ENCODE measurements at regions not wholly inside any gene's neighbourhood (a gene's known extent, or its start where the extent isn't known, plus 50 kb on each side); places are given as distances from the start of the nearest gene placed in this dataset.
"Not testable (repeated sequence)": the region's sequence is repeated elsewhere in the genome, so short reads cannot be mapped to it uniquely, and the experiment has no call there.

- DNase-seq: no peak
Observed at GRCh38 chr3:160047876-160048275, 59.2 kb downstream of the IL12A start.

DNA sequence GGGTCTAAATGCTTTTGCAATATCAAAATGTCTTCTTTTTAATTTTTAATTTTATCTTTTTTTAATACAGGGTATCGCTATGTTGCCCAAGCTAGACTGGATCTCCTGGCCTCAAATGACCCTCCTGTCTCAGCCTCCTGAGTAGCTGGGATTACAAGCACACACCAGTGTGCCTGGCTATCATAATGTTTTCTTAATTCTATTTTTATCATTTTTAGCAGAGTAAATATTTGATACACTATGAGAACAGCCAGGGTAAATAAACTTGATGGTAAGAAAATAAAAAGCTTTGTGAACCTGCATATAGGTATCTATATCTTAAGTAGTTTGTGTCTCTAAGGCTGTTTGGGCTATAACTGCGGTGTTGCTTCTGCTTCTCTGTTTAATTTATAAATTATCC, 60.4 kb downstream of the IL12A start:
- no peak for DNase-seq

DNA sequence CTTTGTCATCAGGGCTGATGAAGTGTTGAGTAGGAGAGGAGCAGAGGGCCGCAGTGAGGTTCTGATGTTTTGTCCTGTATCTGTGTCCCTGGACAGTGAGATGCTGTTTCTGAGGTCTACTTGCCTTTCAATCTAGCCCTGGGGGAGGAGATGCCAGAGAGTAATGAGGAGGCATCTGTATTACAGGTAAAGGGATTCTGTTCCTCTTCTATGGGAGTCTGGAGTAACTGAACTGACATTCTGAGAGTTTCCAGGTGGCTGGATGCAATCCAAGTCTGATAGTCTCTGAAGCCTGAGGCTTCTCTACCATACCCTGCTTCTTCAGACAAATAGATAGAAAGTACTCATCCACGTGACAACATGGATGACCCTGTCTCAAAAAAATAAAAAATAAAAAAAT, 60.9 kb downstream of the IL12A start:
- DNase-seq: peak; percentile 14

DNA sequence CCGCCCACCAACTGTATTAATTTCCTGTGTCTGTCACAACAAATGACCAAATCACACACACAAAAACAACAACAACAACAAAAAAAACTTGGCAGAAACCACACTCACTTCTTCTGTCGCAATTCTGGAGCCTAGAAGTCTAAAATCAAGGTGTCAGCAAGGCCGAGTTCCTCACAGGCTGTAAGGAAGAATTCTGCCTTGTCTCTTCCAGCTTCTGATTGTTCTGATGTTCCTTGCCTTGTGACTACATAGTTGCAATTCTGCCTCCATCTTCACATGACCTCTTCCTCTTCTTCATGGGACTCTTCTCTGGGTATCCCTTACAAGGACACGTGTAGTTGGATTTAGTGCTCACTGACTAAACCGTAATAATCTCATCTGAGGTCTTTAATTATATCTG, 61.4 kb downstream of the IL12A start:
- DNase-seq: no peak

DNA sequence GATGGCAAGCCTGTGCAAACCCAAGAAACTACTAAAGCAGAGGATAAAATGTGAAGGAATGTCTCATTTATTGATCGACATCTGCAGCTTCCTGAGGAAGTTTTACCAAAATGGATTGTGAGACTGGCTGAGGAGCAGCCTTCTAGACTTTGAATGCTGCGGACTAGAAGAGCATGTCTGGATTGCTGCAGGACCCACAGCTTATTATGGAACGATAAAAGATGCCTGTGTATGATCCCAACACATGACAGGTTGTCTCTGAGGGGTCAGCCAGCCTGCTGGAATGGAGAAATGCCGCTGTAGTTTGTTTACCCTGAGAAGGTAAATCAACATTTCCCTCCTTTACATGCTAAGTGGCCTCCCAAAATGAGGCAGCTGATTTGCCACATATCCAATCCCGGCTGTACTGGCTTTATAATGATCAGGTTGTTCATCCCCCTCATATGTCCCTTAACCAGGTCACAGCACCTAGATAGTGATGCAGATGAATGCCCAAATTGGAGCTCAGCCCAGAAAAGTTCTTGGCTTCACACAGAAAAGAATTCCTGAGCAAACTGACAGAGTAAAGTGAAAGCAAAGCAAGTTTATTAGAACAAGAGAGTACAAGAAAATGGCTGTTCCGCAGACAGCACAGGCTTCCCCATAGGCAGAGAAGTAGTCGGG, 63.9 kb downstream of the IL12A start:
- DNase-seq: no peak

GRCh38 chr3:160053048-160053391, 64.4 kb downstream of the IL12A start:
- no peak for DNase-seq

GRCh38 chr3:160054862-160055261, 66.2 kb downstream of the IL12A start:
- not testable (repeated sequence) for DNase-seq

- DNase-seq: no peak
Observed at GRCh38 chr3:160055659-160056058, 67.0 kb downstream of the IL12A start.

- DNase-seq: no peak
Observed at GRCh38 chr3:160057331-160057730, 68.7 kb downstream of the IL12A start.

- DNase-seq: no peak
Observed at GRCh38 chr3:160060409-160061027, 71.9 kb downstream of the IL12A start.

GRCh38 chr3:160061525-160061924, 72.9 kb downstream of the IL12A start:
- DNase-seq: no peak

GRCh38 chr3:160065282-160065681, 76.6 kb downstream of the IL12A start:
- DNase-seq: no peak

- DNase-seq: no peak
Observed at GRCh38 chr3:160065786-160066185, 77.2 kb downstream of the IL12A start.

DNA sequence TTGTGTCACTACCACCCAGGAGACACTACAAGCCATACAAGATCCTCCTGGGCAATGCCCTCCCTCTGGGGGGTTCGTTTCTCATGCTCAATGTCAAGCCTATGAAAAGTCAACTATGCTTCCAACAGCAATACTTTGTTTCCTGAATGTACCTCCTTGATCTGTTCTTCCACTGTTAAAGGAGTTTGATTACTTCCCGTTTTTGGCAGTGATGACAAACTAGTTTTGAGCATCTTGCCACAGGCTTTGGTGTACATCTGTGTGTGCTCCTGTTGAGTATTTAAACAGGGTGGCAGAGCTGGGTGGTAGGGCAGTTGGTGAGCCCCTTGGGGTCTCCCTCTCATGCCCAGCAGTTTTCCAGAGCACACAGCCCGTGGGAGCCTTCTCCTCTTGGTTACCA, 81.4 kb downstream of the IL12A start:
- no peak for DNase-seq

DNA sequence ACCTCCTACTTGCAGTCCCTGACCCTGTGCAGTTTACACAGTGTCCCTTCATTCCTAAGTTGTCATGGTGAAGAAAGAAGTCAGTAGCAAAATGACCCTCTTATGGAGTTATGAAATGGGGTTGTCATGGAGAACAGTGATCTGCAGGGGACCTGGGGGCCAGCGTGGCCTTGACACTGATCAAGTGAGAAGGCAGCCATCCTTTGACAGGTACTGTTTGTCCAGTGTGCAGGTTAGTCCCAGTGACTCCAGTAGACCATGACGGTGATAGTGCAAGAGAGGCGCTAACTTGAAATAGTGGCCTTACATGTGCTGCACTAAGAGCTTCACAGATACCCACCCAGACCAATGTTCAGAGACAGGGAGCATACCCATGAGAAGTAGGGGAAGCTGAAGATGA, 87.9 kb downstream of the IL12A start:
- no peak for DNase-seq

DNA sequence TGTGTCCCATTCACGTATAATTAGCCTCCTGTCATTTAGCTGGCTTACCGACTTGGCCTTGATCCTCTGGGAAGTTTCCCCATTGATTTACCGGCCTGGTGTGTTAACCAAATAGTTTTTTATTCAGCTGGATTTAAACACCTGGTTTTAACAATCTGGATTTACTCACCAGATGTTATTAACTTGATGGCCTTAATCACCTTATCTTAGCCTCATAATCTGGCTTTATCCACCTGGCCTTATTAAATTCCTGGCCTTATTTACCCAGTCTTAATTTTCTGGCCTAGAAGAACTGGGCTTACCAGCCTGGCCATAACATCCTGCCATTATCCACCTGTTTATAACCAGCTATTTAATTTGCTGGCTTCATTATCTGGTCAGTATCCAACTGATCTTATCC, 89.9 kb downstream of the IL12A start:
- no peak for DNase-seq

GRCh38 chr3:160081958-160082533, 93.4 kb downstream of the IL12A start:
- no peak for DNase-seq

DNA sequence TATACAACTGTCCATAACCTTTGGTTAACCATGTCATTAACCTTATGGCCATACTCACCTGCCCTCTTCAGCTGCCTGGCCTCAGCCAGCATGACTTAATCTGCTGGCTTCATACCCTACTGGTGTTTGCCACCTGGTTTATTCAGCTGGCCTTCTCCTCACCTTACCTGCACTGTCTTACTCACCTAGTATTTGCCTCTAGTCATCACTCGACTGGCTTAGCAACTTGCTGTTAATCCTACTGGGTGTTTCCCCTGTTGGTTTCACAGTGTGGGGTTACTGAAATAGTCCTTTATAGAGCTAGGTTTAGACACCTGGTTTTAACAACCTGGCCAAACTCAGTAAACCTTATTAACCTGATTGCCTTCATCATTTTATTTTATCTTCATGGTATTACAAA, 96.4 kb downstream of the IL12A start:
- DNase-seq: no peak

GRCh38 chr3:160088492-160089137, 100.0 kb downstream of the IL12A start:
- no peak for DNase-seq

DNA sequence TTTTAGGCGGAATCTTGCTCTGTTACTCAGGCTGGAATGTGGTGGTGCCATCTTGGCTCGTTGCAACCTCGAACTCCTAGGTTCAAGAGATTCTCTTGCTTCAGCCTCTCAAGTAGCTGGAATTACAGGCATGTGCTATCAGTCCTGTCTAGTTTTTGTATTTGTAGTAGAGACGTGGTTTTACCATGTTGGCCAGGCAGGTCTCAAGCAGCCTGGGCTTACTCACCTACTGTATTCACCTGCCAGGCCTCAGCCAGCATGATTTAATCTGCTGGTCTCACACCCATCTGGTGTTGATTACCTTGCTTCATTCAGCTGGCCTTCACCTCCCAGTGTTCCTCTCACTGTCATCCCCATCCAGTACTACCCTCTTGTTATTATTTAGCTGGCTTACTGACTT, 102.0 kb downstream of the IL12A start:
- DNase-seq: no peak

GRCh38 chr3:160091441-160091840, 102.8 kb downstream of the IL12A start:
- peak; percentile 58 for DNase-seq

DNA sequence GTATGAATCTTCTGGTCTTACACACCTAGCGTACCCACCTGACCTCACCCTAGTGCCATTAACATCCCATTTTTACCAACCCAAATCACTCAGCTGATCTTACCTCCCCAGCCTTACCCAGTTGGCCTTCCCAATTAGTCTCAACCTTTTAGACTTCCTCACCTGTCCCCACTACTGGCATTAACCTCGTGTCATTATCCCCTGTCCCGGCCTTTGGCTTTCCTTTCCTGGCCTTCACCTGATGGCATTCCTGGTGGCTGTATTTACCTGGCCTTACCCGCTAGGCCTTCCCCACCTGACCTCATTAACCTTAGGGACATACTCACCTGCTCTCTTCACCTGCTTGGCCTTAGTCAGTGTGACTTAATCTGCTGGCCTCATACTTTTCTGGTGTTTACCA, 104.1 kb downstream of the IL12A start:
- DNase-seq: no peak

GRCh38 chr3:160094562-160094961, 105.9 kb downstream of the IL12A start:
- no peak for DNase-seq

DNA sequence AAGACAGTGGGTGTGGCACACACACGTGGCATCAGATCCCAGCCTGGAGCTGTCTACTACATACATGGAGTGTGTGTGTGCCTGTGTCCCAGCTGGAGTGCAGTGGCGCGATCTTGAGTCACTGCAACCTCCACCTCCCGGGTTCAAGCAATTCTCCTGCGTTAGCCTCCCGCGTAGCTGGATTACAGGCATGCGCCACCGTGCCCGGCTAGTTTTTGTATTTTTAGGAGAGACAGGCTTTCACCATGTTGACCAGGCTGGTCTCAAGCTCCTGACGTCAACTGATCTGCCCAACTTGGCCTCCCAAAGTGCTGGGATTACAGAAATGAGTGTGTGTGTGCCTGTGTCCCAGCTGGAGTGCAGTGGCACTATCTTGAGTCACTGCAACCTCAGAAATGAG, 108.8 kb downstream of the IL12A start:
- no peak for DNase-seq
